ENCODE measurements at regions not wholly inside any gene's neighbourhood (a gene's known extent, or its start where the extent isn't known, plus 50 kb on each side); places are given as distances from the start of the nearest gene placed in this dataset.

GRCh38 chr5:34571677-34572041, 84.5 kb upstream of the RAI14 start:
- TF ChIP-seq CTCF (IDR thresholded peaks at IDR 0.05) (no peak), POLR2A (IDR thresholded peaks at IDR 0.05) (no peak)

Data from adrenal gland (tissue), 5 donors.